ENCODE measurements at regions not wholly inside any gene's neighbourhood (a gene's known extent, or its start where the extent isn't known, plus 50 kb on each side); places are given as distances from the start of the nearest gene placed in this dataset.

DNA sequence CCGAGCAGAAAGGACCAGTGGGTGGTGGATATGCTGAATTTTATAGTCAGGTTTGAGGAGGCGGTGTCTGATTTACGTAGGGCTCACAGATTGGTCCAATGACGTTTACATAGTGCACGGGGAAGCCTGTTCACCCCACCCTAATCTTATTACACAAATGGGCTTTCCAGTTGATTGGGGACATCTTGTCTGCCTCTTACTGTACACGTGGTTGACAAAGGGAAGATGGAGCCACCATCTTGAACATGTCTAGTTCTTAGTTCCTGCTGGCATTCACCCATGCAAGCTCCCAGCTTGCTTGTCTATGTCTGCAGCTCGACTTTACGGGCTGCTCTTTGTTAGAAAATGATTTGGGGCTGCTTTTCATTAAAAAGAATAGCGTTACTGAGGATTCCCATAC is 332.0 kb upstream of the SLCO3A1 start:
- Histone ChIP-seq H2AFZ (ENCODE audit: low read depth, low read length) (no peak overlapping the region), H3K27ac (ENCODE audit: extremely low read depth, low read depth, low read length) (no peak overlapping the region), H3K79me2 (ENCODE audit: control insufficient read depth, insufficient read depth, low read length) (no peaks in the 10 kb centered on the region), H3K9me3 (replicated peaks; ENCODE audit: control insufficient read depth, insufficient read depth, low read depth, low read length) (no peaks in the 10 kb centered on the region), H3K36me3 (ENCODE audit: control insufficient read depth, insufficient read depth, low read length) (no peaks in the 10 kb centered on the region), H3K4me3 (no peak overlapping the region), H4K20me1 (replicated peaks; ENCODE audit: control insufficient read depth, insufficient read depth, low read length) (no peaks in the 10 kb centered on the region), H3K4me1 (replicated peaks in 1 of 2; ENCODE audit: control insufficient read depth in 2 of 2, insufficient read depth in 2 of 2, low read length in 2 of 2) (no peaks in the 10 kb centered on the region), H3K9me1 (ENCODE audit: control insufficient read depth, insufficient read depth, low read length) (no peaks in the 10 kb centered on the region), H3K27me3 (ENCODE audit: control insufficient read depth in 2 of 2, insufficient read depth in 2 of 2, low read length in 2 of 2) (peaks cover 4 to 5% of the 10 kb centered on the region in 2 experiments; a peak in 2 of 5 replicates), H3K9ac (ENCODE audit: insufficient read depth in 1 of 2, low read depth in 2 of 2, low read length in 2 of 2) (no peak overlapping the region), H3K4me2 (ENCODE audit: insufficient read depth, low read length) (no peak overlapping the region)
- in situ Hi-C loops (cut with MboI) = loop anchor here (5.0 kb wide), 1 partner anchor 204 kb away; no protein-coding TSS in a partner anchor
- 5% methylated on average over 9 of the region's 9 CpGs for WGBS (ENCODE audit: insufficient coverage, low coverage, missing lambda C conversion rate)
- TF ChIP-seq CTCFL (IDR thresholded peaks at IDR 0.05; ENCODE audit: borderline replicate concordance, insufficient read depth, low read depth, low read length, poor library complexity, severe bottlenecking) (no peak), ZBTB12 (CRISPR knock-in tag; IDR thresholded peaks at IDR 0.05) (no peak), MCM7 (IDR thresholded peaks at IDR 0.05) (no peak), FOXK1 (CRISPR knock-in tag; IDR thresholded peaks at IDR 0.05; ENCODE audit: borderline replicate concordance) (no peak), PTTG1 (tag; IDR thresholded peaks at IDR 0.05; ENCODE audit: low read depth) (no peak), TAF9B (IDR thresholded peaks at IDR 0.05; ENCODE audit: partially characterized antibody) (no peak), SRSF7 (optimal IDR thresholded peaks at IDR 0.05; ENCODE audit: low read depth, low read length) (no peak), BRD4 (IDR thresholded peaks at IDR 0.05) (no peak), TAF15 (IDR thresholded peaks at IDR 0.05; ENCODE audit: low read depth, low read length) (no peak), RHOXF2B (CRISPR knock-in tag; conservative IDR thresholded peaks at IDR 0.05) (no peak), TRIM28 (IDR thresholded peaks at IDR 0.05) (no peak), ASH1L (IDR thresholded peaks at IDR 0.05; ENCODE audit: borderline replicate concordance, low read depth, partially characterized antibody) (no peak), MIER1 (IDR thresholded peaks at IDR 0.05; ENCODE audit: low read depth) (no peak), ZNF316 (IDR thresholded peaks at IDR 0.05) (no peak), ZNF780A (CRISPR knock-in tag; IDR thresholded peaks at IDR 0.05) (no peak), NELFE (IDR thresholded peaks at IDR 0.05; ENCODE audit: insufficient read depth, insufficient read length) (no peak)
- TF ChIP-seq, protein P1, sequence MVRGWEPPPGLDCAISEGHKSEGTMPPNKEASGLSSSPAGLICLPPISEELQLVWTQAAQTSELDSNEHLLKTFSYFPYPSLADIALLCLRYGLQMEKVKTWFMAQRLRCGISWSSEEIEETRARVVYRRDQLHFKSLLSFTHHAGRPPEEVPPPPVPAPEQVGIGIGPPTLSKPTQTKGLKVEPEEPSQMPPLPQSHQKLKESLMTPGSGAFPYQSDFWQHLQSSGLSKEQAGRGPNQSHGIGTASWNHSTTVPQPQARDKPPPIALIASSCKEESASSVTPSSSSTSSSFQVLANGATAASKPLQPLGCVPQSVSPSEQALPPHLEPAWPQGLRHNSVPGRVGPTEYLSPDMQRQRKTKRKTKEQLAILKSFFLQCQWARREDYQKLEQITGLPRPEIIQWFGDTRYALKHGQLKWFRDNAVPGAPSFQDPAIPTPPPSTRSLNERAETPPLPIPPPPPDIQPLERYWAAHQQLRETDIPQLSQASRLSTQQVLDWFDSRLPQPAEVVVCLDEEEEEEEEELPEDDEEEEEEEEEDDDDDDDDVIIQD (CRISPR knock-in tag; IDR thresholded peaks at IDR 0.05) = no peak
- TF ChIP-seq, protein P2, sequence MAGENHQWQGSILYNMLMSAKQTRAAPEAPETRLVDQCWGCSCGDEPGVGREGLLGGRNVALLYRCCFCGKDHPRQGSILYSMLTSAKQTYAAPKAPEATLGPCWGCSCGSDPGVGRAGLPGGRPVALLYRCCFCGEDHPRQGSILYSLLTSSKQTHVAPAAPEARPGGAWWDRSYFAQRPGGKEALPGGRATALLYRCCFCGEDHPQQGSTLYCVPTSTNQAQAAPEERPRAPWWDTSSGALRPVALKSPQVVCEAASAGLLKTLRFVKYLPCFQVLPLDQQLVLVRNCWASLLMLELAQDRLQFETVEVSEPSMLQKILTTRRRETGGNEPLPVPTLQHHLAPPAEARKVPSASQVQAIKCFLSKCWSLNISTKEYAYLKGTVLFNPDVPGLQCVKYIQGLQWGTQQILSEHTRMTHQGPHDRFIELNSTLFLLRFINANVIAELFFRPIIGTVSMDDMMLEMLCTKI (IDR thresholded peaks at IDR 0.05; ENCODE audit: partially characterized antibody) = no peak
- TF ChIP-seq, protein P3, sequence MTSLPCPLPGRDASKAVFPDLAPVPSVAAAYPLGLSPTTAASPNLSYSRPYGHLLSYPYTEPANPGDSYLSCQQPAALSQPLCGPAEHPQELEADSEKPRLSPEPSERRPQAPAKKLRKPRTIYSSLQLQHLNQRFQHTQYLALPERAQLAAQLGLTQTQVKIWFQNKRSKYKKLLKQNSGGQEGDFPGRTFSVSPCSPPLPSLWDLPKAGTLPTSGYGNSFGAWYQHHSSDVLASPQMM (CRISPR knock-in tag; IDR thresholded peaks at IDR 0.05) = no peak
- ChIA-PET CTCF (ENCODE audit: low intra/inter-chr PET ratio) (interaction anchor here (2.2 kb wide), 1 partner anchor 219 kb away, joined by 21 read pairs; no protein-coding TSS in a partner anchor), POLR2A (interaction anchor here (1.1 kb wide), 1 partner anchor 219 kb away, joined by 4 read pairs; no protein-coding TSS in a partner anchor)
- intact Hi-C loops (cut with micrococcal nuclease) = no loop called here
- DNase-seq (ENCODE audit: extremely low read depth in 1 of 4, low spot score in 3 of 4) = no peak
- no TSS peak for BruUV-seq (replicated peaks)
- FAIRE-seq = no peak
- ATAC-seq = no peak
